ENCODE measurements at regions not wholly inside any gene's neighbourhood (a gene's known extent, or its start where the extent isn't known, plus 50 kb on each side); places are given as distances from the start of the nearest gene placed in this dataset.
"Not testable (repeated sequence)": the region's sequence is repeated elsewhere in the genome, so short reads cannot be mapped to it uniquely, and the experiment has no call there.

GRCh38 chr2:129913695-129914495, 65.6 kb upstream of the RAB6C start:
- ATAC-seq (no peak), DNase-seq (ENCODE audit: low spot score in 2 of 2) (no peak)
- H3K9me3 Mint-ChIP-seq: peaks cover 13% of the 10 kb centered on the region
- no peaks in the 10 kb centered on the region for H3K36me3 Mint-ChIP-seq
- no peak overlapping the region for H3K27ac Mint-ChIP-seq
- no peak overlapping the region for H3K4me3 Mint-ChIP-seq
- H3K4me1 Mint-ChIP-seq: no peaks in the 10 kb centered on the region

DNA sequence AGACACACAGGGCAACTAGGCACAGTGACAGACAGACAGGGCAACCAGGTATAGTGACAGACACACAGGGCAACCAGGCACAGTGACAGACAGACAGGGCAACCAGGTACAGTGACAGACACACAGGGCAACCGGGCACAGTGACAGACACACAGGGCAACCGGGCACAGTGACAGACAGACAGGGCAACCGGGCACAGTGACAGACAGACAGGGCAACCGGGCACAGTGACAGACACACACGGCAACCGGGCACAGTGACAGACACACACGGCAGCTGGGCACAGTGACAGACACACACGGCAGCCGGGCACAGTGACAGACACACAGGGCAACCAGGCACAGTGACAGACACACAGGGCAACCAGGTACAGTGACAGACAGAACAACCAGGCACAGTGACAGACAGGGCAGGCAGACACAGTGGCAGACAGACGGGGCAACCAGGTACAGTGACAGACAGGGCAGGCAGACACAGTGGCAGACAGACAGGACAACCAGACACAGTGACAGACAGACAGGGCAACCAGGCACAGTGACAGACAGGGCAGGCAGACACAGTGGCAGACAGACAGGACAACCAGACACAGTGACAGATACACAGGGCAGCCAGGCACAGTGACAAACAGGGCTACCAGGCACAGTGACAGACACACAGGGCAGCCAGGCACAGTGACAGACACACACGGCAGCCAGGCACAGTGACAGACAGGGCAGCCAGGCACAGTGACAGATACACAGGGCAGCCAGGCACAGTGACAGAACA, 64.7 kb upstream of the RAB6C start:
- H3K9me3 Mint-ChIP-seq: peaks cover 18% of the 10 kb centered on the region
- H3K4me1 Mint-ChIP-seq: no peaks in the 10 kb centered on the region
- H3K4me3 Mint-ChIP-seq: no peak overlapping the region
- DNase-seq (ENCODE audit: low spot score in 2 of 2) (no peak), ATAC-seq (no peak)
- H3K27ac Mint-ChIP-seq: no peak overlapping the region
- H3K36me3 Mint-ChIP-seq: no peaks in the 10 kb centered on the region

DNA sequence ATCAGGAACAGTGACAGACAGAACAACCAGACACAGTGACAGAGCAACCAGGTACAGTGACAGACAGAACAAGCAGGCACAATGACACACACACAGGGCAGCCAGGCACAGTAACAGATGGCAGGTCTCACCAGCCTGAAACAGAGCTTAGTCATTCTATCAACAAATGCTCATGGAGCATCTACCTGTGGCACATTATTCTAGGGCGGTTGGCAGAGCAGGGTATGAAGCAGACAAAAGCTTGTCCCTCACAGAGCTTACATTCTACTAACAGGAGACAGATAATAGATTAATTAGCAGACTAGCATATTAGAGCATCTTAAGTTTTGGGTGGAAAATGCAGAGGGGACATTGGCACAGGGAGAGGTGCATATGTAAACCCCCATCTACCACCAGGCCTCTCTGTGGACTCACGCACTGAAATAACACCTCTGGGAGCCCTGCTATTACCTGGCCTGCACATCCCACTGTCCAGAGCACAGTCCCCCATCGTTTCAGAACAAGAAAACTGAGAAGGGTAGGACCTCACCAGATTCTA, 64.1 kb upstream of the RAB6C start:
- no peak overlapping the region for H3K4me3 Mint-ChIP-seq
- DNase-seq (ENCODE audit: low spot score in 2 of 2): no peak
- peak; percentile 17 for ATAC-seq
- H3K4me1 Mint-ChIP-seq: no peaks in the 10 kb centered on the region
- no peak overlapping the region for H3K27ac Mint-ChIP-seq
- H3K9me3 Mint-ChIP-seq: peaks cover 18% of the 10 kb centered on the region
- H3K36me3 Mint-ChIP-seq: no peaks in the 10 kb centered on the region

DNA sequence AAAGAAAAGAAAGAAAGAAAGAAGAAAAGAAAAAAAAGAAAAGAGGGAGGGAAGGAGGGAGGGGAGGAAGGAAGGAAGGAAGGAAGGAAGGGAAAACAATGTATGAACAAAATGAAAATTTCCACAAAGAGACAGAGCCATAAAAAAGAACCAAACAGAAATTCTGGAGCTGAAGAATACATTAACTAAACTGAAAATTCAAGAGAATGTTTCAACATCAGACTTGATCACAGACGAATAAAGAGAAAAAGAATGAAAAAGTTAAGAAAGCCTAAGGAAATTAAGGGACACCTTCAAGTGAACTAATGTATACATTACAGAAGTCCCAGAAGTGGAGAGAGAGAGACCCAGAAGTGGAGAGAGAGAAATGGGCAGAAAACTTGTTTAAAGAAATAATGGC, 60.9 kb upstream of the RAB6C start:
- Mint-ChIP-seq H3K4me3 (no peak overlapping the region), H3K4me1 (peaks cover 2% of the 10 kb centered on the region), H3K27ac (no peak overlapping the region), H3K36me3 (no peaks in the 10 kb centered on the region), H3K9me3 (peaks cover 18% of the 10 kb centered on the region)
- ATAC-seq (no peak), DNase-seq (ENCODE audit: low spot score in 2 of 2) (no peak)

DNA sequence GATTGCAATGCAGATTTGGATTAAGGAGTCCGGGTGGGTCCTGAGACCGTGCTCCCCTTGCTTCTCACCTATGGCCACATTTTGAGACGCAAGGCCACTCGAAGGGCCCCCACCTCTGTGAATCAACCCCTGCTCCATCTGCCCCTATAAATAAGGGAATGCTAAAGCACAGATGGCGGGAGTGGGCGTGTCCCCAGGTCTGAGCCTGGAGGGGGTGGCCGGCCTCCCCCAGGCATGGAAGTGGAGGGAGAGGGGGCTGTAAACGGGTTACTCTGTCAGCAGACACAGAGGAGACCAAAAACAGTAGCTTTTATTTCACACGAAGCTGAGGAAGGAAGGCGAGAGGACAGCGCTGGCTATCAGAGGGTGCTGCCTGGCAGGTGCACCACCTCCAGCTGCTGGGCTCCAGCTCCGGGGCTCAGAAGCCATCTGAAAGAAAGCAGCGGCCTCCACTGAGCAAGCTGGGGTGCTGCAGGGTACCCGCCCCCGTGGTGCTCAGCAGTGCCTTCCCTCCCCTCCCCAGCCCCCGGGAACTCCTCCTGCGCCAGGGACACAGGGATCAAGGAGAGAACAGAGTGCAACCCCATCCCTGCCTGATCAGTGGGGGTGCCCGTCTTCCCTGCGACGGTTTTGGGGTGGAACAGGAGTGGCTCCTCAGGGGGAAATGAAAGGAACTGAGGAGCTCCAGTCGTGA, 56.7 kb upstream of the RAB6C start:
- no peak for ATAC-seq
- H3K4me1 Mint-ChIP-seq: peaks cover 6% of the 10 kb centered on the region
- H3K27ac Mint-ChIP-seq: no peak overlapping the region
- no peaks in the 10 kb centered on the region for H3K36me3 Mint-ChIP-seq
- H3K4me3 Mint-ChIP-seq: no peak overlapping the region
- no peak for DNase-seq (ENCODE audit: low spot score in 2 of 2)
- peaks cover 14% of the 10 kb centered on the region for H3K9me3 Mint-ChIP-seq

GRCh38 chr2:129923265-129924091, 56.0 kb upstream of the RAB6C start:
- Mint-ChIP-seq H3K9me3 (peaks cover 9% of the 10 kb centered on the region), H3K36me3 (no peaks in the 10 kb centered on the region), H3K4me3 (no peak overlapping the region), H3K4me1 (peaks cover 6% of the 10 kb centered on the region), H3K27ac (no peak overlapping the region)
- DNase-seq (ENCODE audit: low spot score in 2 of 2) (no peak), ATAC-seq (peak; percentile 47)

DNA sequence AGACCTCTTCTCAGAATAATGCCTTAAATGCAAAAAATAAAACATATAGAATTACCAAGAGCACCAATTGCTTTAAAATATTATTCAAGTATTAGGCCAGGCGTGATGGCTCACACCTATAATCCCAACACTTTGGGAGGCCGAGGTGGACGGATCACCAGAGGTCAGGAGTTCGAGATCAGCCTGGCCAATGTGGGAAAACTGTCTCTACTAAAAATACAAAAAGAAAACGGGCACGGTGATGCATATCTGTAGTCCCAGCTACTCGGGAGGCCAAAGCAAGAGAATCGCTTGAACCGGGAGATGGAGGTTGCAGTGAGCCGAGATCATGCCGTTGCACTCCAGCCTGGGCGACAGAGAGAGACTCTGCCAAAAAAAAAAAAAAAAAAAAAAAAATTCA, 55.4 kb upstream of the RAB6C start:
- not testable (repeated sequence) for H3K4me1 Mint-ChIP-seq; DNase-seq (ENCODE audit: low spot score in 2 of 2); H3K9me3 Mint-ChIP-seq; ATAC-seq; H3K27ac Mint-ChIP-seq; H3K4me3 Mint-ChIP-seq; H3K36me3 Mint-ChIP-seq

DNA sequence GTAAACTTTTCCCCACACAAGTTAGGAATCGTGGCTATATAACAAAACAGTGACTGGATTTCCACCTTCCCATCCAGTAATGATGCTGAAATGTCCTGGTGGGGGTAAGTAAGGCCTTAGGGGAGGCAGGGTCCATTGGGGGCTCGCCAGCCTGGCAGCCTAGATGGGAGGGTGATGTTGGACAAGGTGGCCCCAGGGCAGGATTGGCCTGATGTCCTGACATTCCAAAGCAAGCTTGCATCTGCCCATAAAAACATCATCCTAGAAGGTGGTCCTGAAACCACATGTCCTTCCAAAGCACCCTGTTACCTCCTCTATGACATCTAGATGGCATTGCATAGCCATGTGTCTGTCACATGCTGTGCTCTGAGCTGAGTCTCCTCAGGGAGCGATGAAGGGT, 54.1 kb upstream of the RAB6C start:
- H3K9me3 Mint-ChIP-seq: no peaks in the 10 kb centered on the region
- H3K27ac Mint-ChIP-seq: no peak overlapping the region
- ATAC-seq: no peak
- H3K4me3 Mint-ChIP-seq: no peak overlapping the region
- no peaks in the 10 kb centered on the region for H3K36me3 Mint-ChIP-seq
- H3K4me1 Mint-ChIP-seq: peaks cover 6% of the 10 kb centered on the region
- DNase-seq (ENCODE audit: low spot score in 2 of 2): no peak

DNA sequence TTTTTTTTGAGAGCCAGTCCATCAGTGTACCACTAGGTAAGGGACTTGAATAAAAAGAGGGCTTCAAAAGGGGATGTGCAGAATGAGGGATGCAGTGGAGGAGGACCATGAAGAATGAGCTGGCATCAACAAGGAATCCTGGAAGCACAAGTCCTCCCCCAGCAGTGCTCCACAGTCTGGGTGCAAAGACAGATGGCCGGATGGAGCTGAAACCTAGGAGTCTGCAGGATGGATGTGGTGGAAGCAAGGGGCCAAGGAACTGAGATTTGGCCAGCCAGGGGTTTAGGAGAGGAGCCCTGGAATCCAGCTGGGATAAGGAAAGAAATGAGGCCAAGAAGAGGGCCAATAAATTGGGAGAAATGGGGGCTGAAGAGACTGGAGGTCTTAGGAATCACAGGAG, 51.8 kb upstream of the RAB6C start:
- Mint-ChIP-seq H3K4me1 (peaks cover 6% of the 10 kb centered on the region), H3K27ac (no peak overlapping the region)

DNA sequence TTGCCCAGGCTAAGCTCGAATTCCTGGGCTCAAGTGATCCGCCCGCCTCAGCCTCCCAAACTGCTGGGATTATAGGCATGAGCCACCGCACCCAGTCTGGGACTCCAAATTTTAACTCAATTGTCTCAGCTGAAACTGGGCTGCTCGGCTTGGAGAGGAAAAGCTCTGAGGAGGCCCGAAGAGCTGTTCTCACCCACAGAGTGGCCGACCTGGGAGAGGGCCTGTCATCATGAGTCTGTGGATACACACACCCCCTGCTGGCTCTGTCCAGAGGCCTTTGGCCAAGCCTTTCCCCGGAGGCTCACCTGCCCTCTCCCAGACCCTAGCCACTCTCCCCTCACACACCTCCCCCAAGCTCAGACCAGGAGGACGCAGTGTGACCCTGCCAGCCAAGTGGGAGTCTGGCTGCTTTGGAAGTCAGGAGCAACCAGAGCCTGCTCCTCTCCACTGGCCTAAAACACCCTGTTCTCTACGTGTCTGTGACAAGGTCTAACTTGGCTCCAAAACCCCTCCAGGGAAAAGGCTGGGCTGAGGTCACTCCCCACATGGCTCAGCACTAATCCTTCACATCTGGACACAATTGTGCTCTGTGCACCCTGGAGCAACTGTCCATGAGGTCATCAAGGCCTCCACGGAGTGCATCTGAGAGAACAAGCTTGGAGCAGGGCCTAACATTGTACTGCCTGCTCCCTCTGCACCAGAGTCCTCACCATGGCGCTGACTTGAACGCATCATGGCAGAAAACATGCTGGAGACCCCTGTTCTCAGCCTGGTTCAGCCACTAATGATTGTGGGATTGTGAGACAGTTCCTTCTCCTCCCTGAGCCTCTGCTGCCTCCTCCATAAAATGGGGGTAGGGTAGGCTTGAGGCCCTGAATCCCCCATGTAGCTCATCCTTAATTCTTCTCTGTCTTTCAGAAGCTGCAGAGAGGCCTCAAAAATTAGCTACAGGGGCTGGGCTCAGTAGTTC, 49.9 kb upstream of the RAB6C start:
- Mint-ChIP-seq H3K36me3 (no peaks in the 10 kb centered on the region), H3K27ac (no peak overlapping the region), H3K4me3 (no peak overlapping the region), H3K9me3 (no peaks in the 10 kb centered on the region), H3K4me1 (peaks cover 6% of the 10 kb centered on the region)
- DNase-seq (ENCODE audit: low spot score in 2 of 2): no peak
- no peak for ATAC-seq

More for the DNA sequence above, 51.8 kb upstream of the RAB6C start:
- H3K9me3 Mint-ChIP-seq: no peaks in the 10 kb centered on the region
- ATAC-seq (no peak), DNase-seq (ENCODE audit: low spot score in 2 of 2) (no peak)
- H3K4me3 Mint-ChIP-seq: no peak overlapping the region
- no peaks in the 10 kb centered on the region for H3K36me3 Mint-ChIP-seq

Measured in stimulated activated effector memory CD8-positive, alpha-beta T cell treated with anti-CD3 and anti-CD28 coated beads, Interleukin-12 subunit alpha, Interleukin-12 subunit beta, amount 100 ng/mL, for 72 hours (primary cell).